Stimulated activated CD8-positive, alpha-beta memory T cell treated with anti-CD3 and anti-CD28 coated beads, Interleukin-4, amount 100 ng/mL, for 4 hours (primary cell): ENCODE measurements at regions not wholly inside any gene's neighbourhood (a gene's known extent, or its start where the extent isn't known, plus 50 kb on each side); places are given as distances from the start of the nearest gene placed in this dataset.

Source experiments
- DNase-seq, 2 donors: peaks; one replicate each; pipeline ENCODE4 v3.0.0-alpha.2; 2020; ENCODE audit warnings: low read depth in 2 of 2, low spot score in 1 of 2

- DNase-seq = no peak
Measured at GRCh38 chr2:144163592-144163991, 356.3 kb downstream of the ZEB2 start.

GRCh38 chr2:144162652-144163051 is 357.3 kb downstream of the ZEB2 start:
- peak; percentile 11 to 14 for DNase-seq

- no peak for DNase-seq
Measured at GRCh38 chr2:144161061-144161460, 358.9 kb downstream of the ZEB2 start.

DNA sequence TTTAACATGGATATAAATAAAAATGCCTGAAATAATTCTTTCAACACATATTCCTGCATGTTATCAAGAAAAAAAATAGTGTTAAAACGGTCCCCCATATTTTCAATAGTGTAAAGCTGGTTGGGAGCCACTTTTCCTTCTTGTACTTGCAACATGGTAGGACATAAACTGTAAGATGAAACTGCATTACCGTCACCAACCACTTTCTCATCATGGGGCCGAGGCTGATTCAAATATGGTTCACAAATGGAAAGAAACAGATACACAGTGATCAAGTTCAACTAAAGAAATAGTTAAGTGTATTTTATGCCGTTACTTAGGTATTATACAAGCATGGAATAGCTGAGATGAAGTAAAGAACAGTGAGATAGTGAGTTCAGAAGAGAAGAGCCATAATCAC is 360.7 kb downstream of the ZEB2 start:
- no peak for DNase-seq

DNA sequence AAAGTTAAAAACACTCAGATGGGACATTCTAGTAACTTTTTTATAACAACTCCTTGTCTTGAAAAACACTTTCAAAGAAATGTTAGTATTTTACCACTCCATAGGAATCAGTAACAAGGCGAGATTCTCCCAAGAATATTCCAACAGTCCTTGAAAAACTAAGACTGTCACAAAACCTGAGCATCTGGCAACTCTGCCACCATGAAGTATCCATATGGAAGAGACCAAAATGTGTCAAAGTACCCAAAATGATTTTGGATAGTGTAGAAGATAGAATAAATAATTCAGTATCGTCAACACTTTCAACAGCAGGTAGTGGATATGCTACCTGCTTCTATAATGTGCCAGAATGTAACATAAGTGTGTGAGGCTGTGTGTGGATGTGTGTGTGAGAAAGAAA is 361.8 kb downstream of the ZEB2 start:
- DNase-seq = no peak

- no peak for DNase-seq
Measured at GRCh38 chr2:144156736-144157640, 362.9 kb downstream of the ZEB2 start.

GRCh38 chr2:144154205-144154604 is 365.7 kb downstream of the ZEB2 start:
- no peak for DNase-seq

DNA sequence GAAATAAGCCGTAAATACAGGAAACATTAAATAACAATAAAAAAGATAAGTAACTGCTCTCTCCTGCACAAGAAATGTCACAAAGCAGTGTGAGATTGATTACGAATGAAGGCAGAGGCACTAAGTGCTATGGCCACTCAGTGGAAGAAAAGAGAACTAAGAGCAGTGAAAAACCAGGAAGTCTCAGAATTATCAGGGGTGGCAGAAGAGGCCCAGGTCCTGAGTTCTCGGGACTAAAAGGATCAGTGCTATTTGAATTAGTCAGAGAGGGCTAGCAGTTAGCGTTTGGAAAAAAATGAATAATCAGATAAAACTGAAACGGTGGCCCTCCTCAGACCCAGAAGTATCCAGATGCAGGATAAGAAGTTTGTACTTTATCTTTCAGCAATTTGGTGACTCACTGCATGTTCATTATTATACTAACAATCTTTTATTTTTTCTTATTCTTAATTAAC is 367.1 kb downstream of the ZEB2 start:
- no peak for DNase-seq

DNA sequence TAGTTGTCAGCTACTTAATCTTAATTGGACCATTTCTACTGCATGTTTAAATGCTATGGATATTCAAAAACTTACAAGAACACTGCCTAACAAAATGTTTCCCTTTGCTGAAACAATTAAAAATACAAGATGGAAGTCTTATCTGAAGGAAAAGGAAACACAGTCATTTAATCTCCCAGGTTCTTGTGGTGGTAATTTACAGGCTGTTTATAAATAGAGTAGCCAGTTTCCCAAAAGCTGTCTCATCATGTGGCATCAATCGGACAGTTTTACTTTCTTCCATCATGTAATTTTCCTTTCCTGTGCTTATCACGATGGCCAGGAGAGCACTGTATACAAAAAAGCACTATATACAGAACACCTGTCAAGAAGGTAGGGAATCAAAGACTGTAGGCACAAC is 368.1 kb downstream of the ZEB2 start:
- no peak for DNase-seq

DNA sequence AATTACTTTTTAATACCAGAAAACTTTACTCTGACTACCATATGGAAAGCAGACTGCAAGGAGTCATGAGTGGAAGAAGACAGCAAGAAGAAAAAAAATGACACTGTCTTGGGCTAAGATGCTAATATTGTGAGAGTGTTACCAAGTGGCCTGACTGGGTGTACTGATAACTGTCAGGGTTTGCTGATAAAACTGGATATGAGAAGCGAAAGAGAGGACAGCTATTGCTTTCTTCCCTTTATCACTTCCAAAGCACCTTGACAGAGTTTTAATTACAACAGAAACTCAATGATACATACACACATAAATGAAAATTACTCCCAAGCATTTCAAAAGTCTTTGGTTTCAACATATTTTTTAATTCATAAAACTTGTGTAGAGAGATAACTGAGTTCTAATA is 368.5 kb downstream of the ZEB2 start:
- DNase-seq = no peak

- DNase-seq = no peak
Measured at GRCh38 chr2:144147356-144147755, 372.6 kb downstream of the ZEB2 start.

DNA sequence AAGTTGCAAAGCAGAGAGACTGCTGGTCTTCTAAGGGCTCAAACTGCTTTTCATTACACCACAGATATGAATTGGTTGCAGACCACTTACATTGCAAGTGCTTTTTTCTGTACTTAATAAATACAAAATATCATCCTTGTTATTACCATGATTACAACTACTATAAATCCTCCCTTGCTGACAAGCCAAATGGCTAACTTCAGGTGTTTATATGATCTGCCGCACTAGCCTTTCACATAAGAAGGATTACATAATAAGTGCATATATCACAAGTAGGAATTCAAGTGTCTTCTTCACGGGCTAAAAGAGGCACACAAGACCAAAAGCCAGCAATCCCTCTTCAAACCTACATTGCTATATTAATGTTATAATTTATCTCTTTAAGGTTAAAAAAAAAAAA is 373.0 kb downstream of the ZEB2 start:
- no peak for DNase-seq

DNA sequence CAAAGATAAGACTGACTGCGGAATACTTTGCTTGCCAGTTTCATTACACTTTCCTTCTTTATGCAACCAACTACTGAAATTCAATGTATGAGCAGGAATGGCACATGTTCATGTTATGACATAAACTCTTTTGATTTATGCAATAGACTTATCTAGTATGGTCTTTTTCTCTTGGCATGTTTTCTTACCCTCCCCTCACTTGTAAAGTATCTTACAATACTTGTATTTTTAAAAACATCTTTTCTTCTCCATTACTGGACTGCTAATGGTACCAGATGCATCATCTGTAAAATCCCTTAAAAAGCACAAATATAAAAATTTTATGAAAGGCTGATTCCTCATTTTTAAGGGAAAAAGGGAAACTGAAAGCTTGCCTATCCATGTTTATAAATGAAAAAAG is 373.8 kb downstream of the ZEB2 start:
- DNase-seq = no peak

DNA sequence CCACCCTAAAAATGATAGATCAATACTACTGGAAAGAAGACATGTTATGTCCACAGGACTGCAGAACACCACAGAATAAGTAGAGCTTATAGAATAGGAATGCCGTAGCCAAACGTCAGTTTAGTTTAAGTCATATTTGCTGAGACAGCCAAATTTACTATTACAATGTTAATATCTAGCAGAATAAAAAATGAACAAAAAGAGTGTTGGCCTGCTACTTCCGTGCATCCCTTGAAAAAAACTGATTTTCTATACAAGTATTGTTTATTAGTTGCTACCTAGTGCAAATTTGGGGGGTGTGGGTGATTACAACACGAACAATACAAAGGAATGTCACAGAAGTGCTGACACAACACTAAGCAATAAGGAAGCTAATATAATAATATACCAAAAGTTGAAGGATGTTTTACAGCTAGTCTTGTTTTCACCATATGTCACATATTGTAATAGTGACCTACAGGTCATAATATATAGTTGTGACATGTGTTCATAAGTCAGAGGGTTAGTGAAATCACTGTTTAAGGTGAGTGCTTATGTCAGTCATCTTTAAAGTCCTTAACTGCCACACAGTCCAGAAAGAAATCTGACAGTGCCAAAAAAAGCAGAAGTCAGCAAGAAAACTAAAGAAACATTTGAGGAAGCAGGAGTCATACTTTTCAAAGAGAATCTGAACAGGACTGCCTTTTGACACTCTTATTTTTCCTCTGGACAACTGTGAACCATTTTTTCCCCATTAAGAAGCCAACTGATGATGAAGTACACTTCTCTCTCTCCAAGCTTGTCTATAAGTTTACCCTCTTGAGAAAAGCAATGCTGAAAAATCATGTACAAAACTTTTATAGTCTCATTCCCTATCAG is 376.4 kb downstream of the ZEB2 start:
- DNase-seq = no peak

- no peak for DNase-seq
Measured at GRCh38 chr2:144140891-144141290, 379.0 kb downstream of the ZEB2 start.

DNA sequence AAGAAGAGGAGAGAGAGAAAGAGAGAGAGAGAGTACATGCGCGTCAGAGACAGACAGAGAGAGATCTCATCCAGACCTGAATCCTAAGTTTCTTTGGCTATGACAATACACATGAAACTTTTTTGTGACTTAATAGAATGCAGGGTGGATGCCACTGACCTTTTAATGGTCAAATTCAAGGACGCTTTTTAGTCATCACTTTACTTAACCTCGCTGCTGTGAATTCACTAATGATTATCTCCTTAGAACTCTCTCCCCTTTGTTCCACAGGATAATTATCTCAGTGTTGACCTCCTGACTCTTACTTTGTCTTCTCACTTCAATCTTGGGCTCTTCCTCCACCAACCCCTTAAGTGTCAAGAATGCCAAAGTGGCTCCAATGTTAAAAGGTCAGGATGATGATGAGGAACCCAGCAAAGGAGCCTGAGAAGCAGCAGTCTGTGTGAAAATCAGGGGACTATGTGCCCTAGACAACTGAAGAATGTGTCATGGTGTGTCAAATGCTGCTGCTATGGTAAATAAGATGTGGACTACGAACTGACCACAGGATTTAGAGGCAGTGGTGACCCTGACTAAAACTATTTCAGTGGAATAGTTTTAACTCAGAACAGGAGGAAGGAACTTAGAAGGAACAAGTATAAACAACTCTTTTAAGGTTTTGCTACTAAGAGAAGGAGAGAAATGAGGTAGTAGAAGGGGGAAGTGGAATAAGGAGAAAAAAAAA is 382.1 kb downstream of the ZEB2 start:
- no peak for DNase-seq

DNA sequence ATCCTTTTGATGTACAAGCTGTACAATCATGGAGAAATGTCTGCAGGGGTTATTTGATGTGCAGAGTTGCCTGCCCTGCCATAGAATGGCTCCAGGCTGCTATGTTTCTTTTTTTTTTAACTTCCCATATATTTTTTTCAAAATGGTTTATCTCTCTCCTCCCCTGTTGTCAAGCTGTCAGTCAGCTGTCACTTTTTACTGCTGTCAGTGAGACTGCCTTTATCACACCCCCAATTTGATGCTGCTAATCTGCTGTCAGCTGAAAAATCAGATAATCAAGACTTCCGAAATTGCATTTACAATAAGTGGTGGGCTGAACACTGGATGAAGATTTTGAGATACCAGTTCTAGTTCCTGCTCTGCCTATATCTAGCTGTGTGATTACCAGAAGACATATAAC is 382.6 kb downstream of the ZEB2 start:
- no peak for DNase-seq

DNA sequence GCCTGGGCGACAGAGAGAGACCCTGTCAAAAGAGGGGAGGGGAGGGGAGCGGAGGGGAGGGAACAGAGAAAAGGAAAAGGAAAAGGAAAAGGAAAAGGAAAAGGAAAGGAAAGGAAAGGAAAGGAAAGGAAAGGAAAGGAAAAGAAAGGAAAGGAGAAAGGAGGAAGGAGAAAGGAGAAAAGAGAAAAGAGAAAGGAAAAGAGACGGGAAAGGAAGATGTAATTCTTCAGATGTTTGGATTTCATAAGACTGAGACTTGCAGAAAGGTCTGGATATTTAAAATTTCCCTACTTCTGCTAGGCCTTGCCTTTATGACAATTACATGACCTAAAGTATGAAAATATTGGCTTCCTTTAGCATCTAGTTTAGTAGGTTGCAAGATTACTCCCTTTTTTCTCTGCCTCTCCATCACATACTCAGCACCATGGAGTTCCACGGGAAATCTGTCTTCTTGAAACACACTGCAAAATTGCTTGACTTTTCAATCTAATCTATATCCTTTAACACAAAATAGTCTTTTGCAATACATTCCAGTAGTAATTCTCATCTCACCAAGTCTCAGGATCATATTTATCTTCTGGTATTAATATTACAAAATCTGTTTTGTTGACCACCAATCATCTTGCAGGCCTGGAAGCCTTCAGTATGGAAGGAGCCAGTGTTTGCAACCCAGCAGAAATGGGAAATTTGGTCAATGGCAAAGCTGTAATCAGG is 383.5 kb downstream of the ZEB2 start:
- no peak for DNase-seq

DNA sequence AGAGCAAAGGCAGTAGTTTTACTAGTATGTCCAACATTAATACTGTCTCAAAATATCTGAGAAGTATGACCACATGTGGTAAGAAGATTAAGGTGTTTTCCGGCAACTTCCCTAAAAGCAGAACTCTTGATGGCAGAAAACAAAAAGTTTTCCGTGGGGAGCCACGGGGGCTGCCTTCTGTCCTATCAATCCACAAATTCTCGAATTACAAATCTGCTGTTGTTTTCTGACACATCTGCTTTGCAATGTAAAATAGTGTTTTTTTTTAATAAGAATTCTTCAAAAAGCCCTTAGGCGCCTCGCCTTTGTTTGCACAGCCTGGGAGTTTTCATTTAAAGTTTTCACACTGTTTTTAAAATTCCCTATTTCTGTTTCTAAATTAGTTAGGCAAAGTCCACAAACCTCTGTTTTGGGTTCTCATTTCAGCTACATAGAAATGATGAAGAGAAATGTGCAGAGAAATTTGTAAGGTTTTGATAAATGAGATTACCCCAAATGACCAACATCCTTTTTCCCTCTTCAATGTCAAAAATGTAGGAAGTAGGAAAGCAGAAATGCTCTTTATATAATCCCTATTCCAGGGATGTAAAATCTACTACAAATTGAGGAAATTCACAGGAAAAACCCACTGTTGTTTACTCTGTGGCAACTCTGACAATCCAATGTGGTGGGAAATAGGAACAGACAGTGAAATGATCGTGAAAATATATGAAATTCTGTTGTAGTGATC is 385.8 kb downstream of the ZEB2 start:
- DNase-seq = no peak

- DNase-seq = no peak
Measured at GRCh38 chr2:144132357-144132756, 387.6 kb downstream of the ZEB2 start.
